ENCODE measurements at regions not wholly inside any gene's neighbourhood (a gene's known extent, or its start where the extent isn't known, plus 50 kb on each side); places are given as distances from the start of the nearest gene placed in this dataset.

DNA sequence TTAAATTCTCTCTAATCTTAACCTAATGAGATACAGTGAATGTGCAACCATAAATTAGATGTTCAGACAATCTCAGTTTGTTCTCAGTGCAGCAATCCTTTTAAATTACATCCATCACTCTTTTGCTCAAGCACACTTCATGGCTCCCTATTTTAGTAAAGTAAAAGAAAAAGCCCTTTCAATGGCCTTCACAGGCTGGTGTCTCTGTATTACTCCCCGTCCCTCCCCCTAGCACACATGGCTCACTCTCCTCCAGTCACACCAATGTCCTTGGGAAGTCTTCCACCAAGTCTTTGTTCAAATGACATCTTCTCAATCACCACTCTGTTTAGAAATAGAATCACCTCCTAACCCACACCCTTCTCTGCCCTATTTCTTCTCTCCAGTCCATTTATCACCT, 60.3 kb upstream of the RGS7 start:
- Histone ChIP-seq H3K4me1 (no peaks in the 10 kb centered on the region), H3K27me3 (ENCODE audit: low read depth) (no peaks in the 10 kb centered on the region), H3K36me3 (no peaks in the 10 kb centered on the region), H3K27ac (no peak overlapping the region), H3K4me3 (no peak overlapping the region), H3K9me3 (no peaks in the 10 kb centered on the region)
- TF ChIP-seq, protein P1, sequence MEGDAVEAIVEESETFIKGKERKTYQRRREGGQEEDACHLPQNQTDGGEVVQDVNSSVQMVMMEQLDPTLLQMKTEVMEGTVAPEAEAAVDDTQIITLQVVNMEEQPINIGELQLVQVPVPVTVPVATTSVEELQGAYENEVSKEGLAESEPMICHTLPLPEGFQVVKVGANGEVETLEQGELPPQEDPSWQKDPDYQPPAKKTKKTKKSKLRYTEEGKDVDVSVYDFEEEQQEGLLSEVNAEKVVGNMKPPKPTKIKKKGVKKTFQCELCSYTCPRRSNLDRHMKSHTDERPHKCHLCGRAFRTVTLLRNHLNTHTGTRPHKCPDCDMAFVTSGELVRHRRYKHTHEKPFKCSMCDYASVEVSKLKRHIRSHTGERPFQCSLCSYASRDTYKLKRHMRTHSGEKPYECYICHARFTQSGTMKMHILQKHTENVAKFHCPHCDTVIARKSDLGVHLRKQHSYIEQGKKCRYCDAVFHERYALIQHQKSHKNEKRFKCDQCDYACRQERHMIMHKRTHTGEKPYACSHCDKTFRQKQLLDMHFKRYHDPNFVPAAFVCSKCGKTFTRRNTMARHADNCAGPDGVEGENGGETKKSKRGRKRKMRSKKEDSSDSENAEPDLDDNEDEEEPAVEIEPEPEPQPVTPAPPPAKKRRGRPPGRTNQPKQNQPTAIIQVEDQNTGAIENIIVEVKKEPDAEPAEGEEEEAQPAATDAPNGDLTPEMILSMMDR (IDR thresholded peaks at IDR 0.05) = no peak
- ATAC-seq = no peak
- intact Hi-C loops (cut with DNase I) = no loop called here
- DNase-seq = no peak

DNA sequence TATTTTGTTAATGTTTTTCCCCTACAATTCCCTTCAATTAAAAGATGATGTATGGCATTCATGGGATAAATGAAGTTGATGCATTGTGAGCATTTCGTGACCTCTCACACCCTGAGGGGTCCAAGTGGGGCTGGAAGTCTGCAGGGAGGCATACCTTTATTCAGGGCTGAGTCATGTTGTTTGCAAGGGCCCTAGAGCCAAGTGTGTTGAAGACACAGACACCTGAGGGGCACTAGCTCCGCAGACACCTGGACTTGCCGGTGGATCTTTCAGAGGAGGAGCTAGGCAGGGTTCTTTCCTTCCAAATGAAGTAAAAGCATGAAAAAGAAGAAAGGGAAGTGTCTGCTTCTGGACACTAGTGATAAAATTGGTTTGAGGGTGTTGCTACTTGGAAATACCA, 57.0 kb upstream of the RGS7 start:
- intact Hi-C loops (cut with DNase I) = no loop called here
- no peak overlapping the region for H3K4me3 ChIP-seq
- no peak for ATAC-seq

DNA sequence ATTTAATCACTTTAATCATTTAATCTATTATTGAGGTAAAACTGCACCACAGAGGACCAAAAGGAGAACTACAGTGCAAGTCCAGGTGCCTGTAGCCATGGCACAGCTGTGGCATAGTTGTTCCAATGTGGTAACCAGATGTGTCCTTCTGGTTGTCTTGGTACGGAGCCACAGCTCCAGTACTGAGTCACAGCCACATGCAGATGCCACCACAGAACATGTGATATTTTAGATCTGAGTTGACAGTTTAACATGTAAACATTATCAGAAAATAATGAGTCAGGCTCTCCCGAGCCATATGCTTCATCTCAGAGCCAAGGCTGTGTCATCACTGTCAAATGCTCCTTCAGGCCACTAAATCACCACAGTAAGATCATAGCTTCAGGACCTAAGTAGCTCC, 56.4 kb upstream of the RGS7 start:
- DNase-seq (no peak), ATAC-seq (no peak)
- no peaks in the 10 kb centered on the region for H3K36me3 ChIP-seq
- TF ChIP-seq, protein P1 (IDR thresholded peaks at IDR 0.05) = no peak
- no peaks in the 10 kb centered on the region for H3K4me1 ChIP-seq
- intact Hi-C loops (cut with DNase I) = no loop called here
- H3K4me3 ChIP-seq = no peak overlapping the region
- no peak overlapping the region for H3K27ac ChIP-seq
- no peaks in the 10 kb centered on the region for H3K27me3 ChIP-seq (ENCODE audit: low read depth)
- H3K9me3 ChIP-seq = no peaks in the 10 kb centered on the region

More for the DNA sequence above, 57.0 kb upstream of the RGS7 start:
- Histone ChIP-seq H3K4me1 (no peaks in the 10 kb centered on the region), H3K27me3 (ENCODE audit: low read depth) (no peaks in the 10 kb centered on the region), H3K9me3 (no peaks in the 10 kb centered on the region), H3K27ac (no peak overlapping the region), H3K36me3 (no peaks in the 10 kb centered on the region)
- no peak for DNase-seq
- TF ChIP-seq, protein P1 (IDR thresholded peaks at IDR 0.05) = no peak

DNA sequence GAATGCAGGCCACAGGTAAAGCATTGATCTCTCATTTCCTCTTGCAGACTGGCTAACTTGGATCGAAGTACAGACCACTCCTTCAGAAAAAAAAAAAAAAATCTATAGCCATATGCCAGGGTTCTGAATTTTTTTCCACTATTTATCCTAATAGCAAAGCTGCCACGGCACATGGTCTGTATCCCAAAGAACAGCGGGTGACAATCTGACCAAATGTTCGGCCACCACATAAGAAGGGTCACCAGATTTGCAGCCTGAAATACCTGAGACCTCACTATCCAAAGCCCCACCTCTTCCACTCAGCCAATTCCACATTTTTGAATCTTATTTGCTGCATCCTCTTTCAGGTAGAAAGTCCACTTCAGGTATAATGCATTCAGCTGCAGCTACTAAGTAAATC, 55.6 kb upstream of the RGS7 start:
- no peaks in the 10 kb centered on the region for H3K27me3 ChIP-seq (ENCODE audit: low read depth)
- H3K4me3 ChIP-seq = no peak overlapping the region
- H3K36me3 ChIP-seq = no peaks in the 10 kb centered on the region
- H3K4me1 ChIP-seq = no peaks in the 10 kb centered on the region
- ATAC-seq (no peak), DNase-seq (no peak)
- H3K9me3 ChIP-seq = no peaks in the 10 kb centered on the region
- intact Hi-C loops (cut with DNase I) = no loop called here
- TF ChIP-seq, protein P1 (IDR thresholded peaks at IDR 0.05) = no peak
- H3K27ac ChIP-seq = no peak overlapping the region

DNA sequence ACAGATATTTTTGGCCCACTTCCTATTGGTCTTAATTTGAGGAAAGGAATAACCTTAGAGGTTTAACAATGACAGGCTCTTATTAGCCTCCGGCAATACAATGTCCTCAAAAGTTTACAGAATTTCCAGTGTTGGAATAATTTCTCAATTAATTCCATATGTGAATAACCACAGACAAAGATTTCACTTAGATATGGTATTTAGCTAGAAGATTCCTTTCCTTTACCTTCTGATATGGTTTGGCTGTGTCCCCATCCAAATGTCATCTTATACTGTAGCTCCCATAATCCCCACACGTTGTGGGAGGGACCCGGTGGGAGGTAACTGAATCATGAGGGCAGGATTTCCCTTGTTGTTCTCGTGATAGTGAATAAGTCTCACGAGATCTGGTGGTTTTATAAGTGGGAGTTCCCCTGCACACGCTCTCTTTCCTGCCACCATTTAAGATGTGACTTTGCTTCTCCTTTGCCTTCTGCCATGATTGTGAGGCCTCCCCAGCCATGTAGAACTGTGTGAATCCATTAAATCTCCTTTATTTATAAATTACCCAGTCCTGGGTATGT, 54.9 kb upstream of the RGS7 start:
- intact Hi-C loops (cut with DNase I) = no loop called here
- no peaks in the 10 kb centered on the region for H3K36me3 ChIP-seq
- H3K9me3 ChIP-seq = no peaks in the 10 kb centered on the region
- TF ChIP-seq, protein P1 (IDR thresholded peaks at IDR 0.05) = no peak
- H3K4me1 ChIP-seq = no peaks in the 10 kb centered on the region
- ATAC-seq (no peak), DNase-seq (no peak)
- no peak overlapping the region for H3K4me3 ChIP-seq
- no peaks in the 10 kb centered on the region for H3K27me3 ChIP-seq (ENCODE audit: low read depth)
- H3K27ac ChIP-seq = no peak overlapping the region

Measured in lower lobe of right lung (tissue), 2 donors.